Activated CD4-positive, alpha-beta T cell treated with anti-CD3 and anti-CD28 coated beads for 36 hours (primary cell): ENCODE measurements at regions not wholly inside any gene's neighbourhood (a gene's known extent, or its start where the extent isn't known, plus 50 kb on each side); places are given as distances from the start of the nearest gene placed in this dataset.
A peak's percentile ranks its signal among the peaks of the same experiment; 100 is the strongest.

Experiments used
- ATAC-seq: fragments of 200-7000 bp; cut with Tn5 transposase; one replicate; pipeline ENCODE4 v1.10.0; 2021; ENCODE audit warnings: mild to moderate bottlenecking, moderate library complexity
- CTCF ChIA-PET: fragments of 350-600 bp; sonication (Branson Sonifier 250); formaldehyde crosslinking; loops from one replicate; lab custom pipeline; 2021; ENCODE audit warnings: antibody characterized with exemption; lab: Charles Lee
- POLR2A ChIA-PET: fragments of 350-600 bp; sonication (Branson Sonifier 250); formaldehyde crosslinking; loops from one replicate; lab custom pipeline; 2021; ENCODE audit warnings: antibody characterized with exemption, inconsistent platforms; lab: Charles Lee
- DNase-seq: peaks from one replicate; pipeline ENCODE4 v3.0.0-alpha.2; 2020
- H3K27ac Mint-ChIP-seq: one replicate; pipeline ENCODE4 v1.8.0; 2021; ENCODE audit warnings: mixed read lengths
- H3K27me3 Mint-ChIP-seq: one replicate; pipeline ENCODE4 v1.8.0; 2021; ENCODE audit warnings: mixed read lengths
- H3K36me3 Mint-ChIP-seq: one replicate; pipeline ENCODE4 v1.8.0; 2021; ENCODE audit warnings: low read depth, mixed read lengths
- H3K4me1 Mint-ChIP-seq: one replicate; pipeline ENCODE4 v1.8.0; 2021; ENCODE audit warnings: mixed read lengths
- H3K4me3 Mint-ChIP-seq: one replicate; pipeline ENCODE4 v1.8.0; 2021; ENCODE audit warnings: mild to moderate bottlenecking, moderate library complexity, mixed read lengths
- H3K9me3 Mint-ChIP-seq: one replicate; pipeline ENCODE4 v1.8.0; 2021; ENCODE audit warnings: low read depth, mixed read lengths
- intact Hi-C, 2 experiments: fragments of 100-400 bp; cut with DNase I in 1 of 2; cut with micrococcal nuclease in 1 of 2; formaldehyde crosslinking; loops; one replicate each; pipeline versions ENCODE4 v1.14.2 to v1.15.1; 2022 to 2024; cut with DNase I, micrococcal nuclease

GRCh38 chr14:99100497-99101270, 171.3 kb downstream of the BCL11B start:
- Mint-ChIP-seq H3K4me3 (no peak overlapping the region), H3K36me3 (peaks cover under 1% of the 10 kb centered on the region), H3K27me3 (no peaks in the 10 kb centered on the region), H3K4me1 (no peaks in the 10 kb centered on the region), H3K27ac (no peak overlapping the region), H3K9me3 (peaks cover under 1% of the 10 kb centered on the region)
- intact Hi-C loops = no loop called here
- DNase-seq = no peak
- CTCF ChIA-PET = no interaction called here
- POLR2A ChIA-PET = no interaction called here
- no peak for ATAC-seq

GRCh38 chr14:99101855-99102461, 170.0 kb downstream of the BCL11B start:
- intact Hi-C loops = no loop called here
- no peak for DNase-seq
- Mint-ChIP-seq H3K4me3 (no peak overlapping the region), H3K4me1 (no peaks in the 10 kb centered on the region), H3K27me3 (no peaks in the 10 kb centered on the region), H3K36me3 (peaks cover 2% of the 10 kb centered on the region), H3K27ac (no peak overlapping the region), H3K9me3 (peaks cover 3% of the 10 kb centered on the region)
- ChIA-PET POLR2A (no interaction called here), CTCF (no interaction called here)
- no peak for ATAC-seq

GRCh38 chr14:99116741-99117295, 155.2 kb downstream of the BCL11B start:
- Mint-ChIP-seq H3K9me3 (peaks cover 13% of the 10 kb centered on the region), H3K4me1 (peaks cover 10% of the 10 kb centered on the region), H3K36me3 (peaks cover 7% of the 10 kb centered on the region), H3K27ac (no peak overlapping the region), H3K27me3 (peaks cover 2% of the 10 kb centered on the region), H3K4me3 (no peak overlapping the region)
- intact Hi-C loops = no loop called here
- ChIA-PET CTCF (interaction anchor here (0.8 to 0.9 kb wide), 2 partner anchors 102 to 248 kb away, joined by 3 to 4 read pairs; no protein-coding TSS in a partner anchor), POLR2A (no interaction called here)
- DNase-seq (no peak), ATAC-seq (no peak)

GRCh38 chr14:99117671-99118045, 154.3 kb downstream of the BCL11B start:
- H3K9me3 Mint-ChIP-seq = peaks cover 11% of the 10 kb centered on the region
- H3K36me3 Mint-ChIP-seq = peaks cover 7% of the 10 kb centered on the region
- peaks cover 2% of the 10 kb centered on the region for H3K27me3 Mint-ChIP-seq
- intact Hi-C loops = no loop called here
- no peak for ATAC-seq
- peak overlapping the region; percentile 62 for H3K4me3 Mint-ChIP-seq
- ChIA-PET CTCF (no interaction called here), POLR2A (no interaction called here)
- no peak for DNase-seq
- H3K27ac Mint-ChIP-seq = no peak overlapping the region
- peaks cover 10% of the 10 kb centered on the region for H3K4me1 Mint-ChIP-seq

GRCh38 chr14:99118046-99118721, 153.8 kb downstream of the BCL11B start:
- H3K36me3 Mint-ChIP-seq = peaks cover 5% of the 10 kb centered on the region
- ATAC-seq (peak; percentile 63), DNase-seq (peak; percentile 42)
- peaks cover 10% of the 10 kb centered on the region for H3K4me1 Mint-ChIP-seq
- ChIA-PET CTCF (no interaction called here), POLR2A (interaction anchor here (0.7 kb wide), 1 partner anchor 166 kb away, joined by 3 read pairs; no protein-coding TSS in a partner anchor)
- H3K27me3 Mint-ChIP-seq = peaks cover 2% of the 10 kb centered on the region
- H3K27ac Mint-ChIP-seq = no peak overlapping the region
- H3K9me3 Mint-ChIP-seq = peaks cover 11% of the 10 kb centered on the region
- H3K4me3 Mint-ChIP-seq = peak overlapping the region; percentile 62
- intact Hi-C loops = no loop called here

GRCh38 chr14:99118946-99119345, 153.1 kb downstream of the BCL11B start:
- H3K27ac Mint-ChIP-seq = no peak overlapping the region
- CTCF ChIA-PET = no interaction called here
- H3K4me3 Mint-ChIP-seq = no peak overlapping the region

More at GRCh38 chr14:99118946-99119345, 153.1 kb downstream of the BCL11B start:
- POLR2A ChIA-PET = interaction anchor here (0.7 kb wide), 1 partner anchor 165 kb away, joined by 3 read pairs; no protein-coding TSS in a partner anchor
- Mint-ChIP-seq H3K36me3 (peaks cover 3% of the 10 kb centered on the region), H3K9me3 (peaks cover 9% of the 10 kb centered on the region), H3K4me1 (peaks cover 10% of the 10 kb centered on the region), H3K27me3 (peaks cover 2% of the 10 kb centered on the region)
- no peak for ATAC-seq
- intact Hi-C loops = no loop called here
- no peak for DNase-seq
